Activated T-helper 1 cell treated with anti-CD3 and anti-CD28 coated beads, Interleukin-2, amount 50 U/mL, for 16 hours (primary cell): ENCODE measurements at regions not wholly inside any gene's neighbourhood (a gene's known extent, or its start where the extent isn't known, plus 50 kb on each side); places are given as distances from the start of the nearest gene placed in this dataset.
"Not testable (repeated sequence)": the region's sequence is repeated elsewhere in the genome, so short reads cannot be mapped to it uniquely, and the experiment has no call there.

Source experiments
- DNase-seq, 2 donors: peaks; one replicate each; pipeline ENCODE4 v3.0.0-alpha.2; 2020; ENCODE audit warnings: low read depth in 1 of 2, low spot score in 1 of 2

GRCh38 chr7:101679653-101680173, 50.6 kb upstream of the MYL10 start:
- not testable (repeated sequence) for DNase-seq

GRCh38 chr7:101680406-101681145, 51.5 kb upstream of the MYL10 start:
- no peak for DNase-seq

GRCh38 chr7:101681170-101682007, 52.3 kb upstream of the MYL10 start:
- DNase-seq = no peak

- DNase-seq = no peak
Measured at GRCh38 chr7:101684983-101685330, 55.9 kb upstream of the MYL10 start.

- no peak for DNase-seq
Measured at GRCh38 chr7:101686030-101686429, 56.9 kb upstream of the MYL10 start.

- DNase-seq = no peak
Measured at GRCh38 chr7:101687081-101687480, 58.0 kb upstream of the MYL10 start.

- DNase-seq = no peak
Measured at GRCh38 chr7:101687791-101688182, 58.7 kb upstream of the MYL10 start.

GRCh38 chr7:101688183-101688831, 59.2 kb upstream of the MYL10 start:
- DNase-seq = peak; percentile 63 to 66

- DNase-seq = no peak
Measured at GRCh38 chr7:101688995-101689907, 60.2 kb upstream of the MYL10 start.

- no peak for DNase-seq
Measured at GRCh38 chr7:101690061-101690460, 61.0 kb upstream of the MYL10 start.

- DNase-seq = no peak
Measured at GRCh38 chr7:101691822-101692384, 62.8 kb upstream of the MYL10 start.

GRCh38 chr7:101693498-101694091, 64.5 kb upstream of the MYL10 start:
- no peak for DNase-seq

GRCh38 chr7:101698964-101699363, 69.9 kb upstream of the MYL10 start:
- DNase-seq = no peak

- no peak for DNase-seq
Measured at GRCh38 chr7:101699399-101699798, 70.3 kb upstream of the MYL10 start.

- DNase-seq = no peak
Measured at GRCh38 chr7:101699881-101700823, 71.1 kb upstream of the MYL10 start.

- no peak for DNase-seq
Measured at GRCh38 chr7:101701153-101701794, 72.2 kb upstream of the MYL10 start.

GRCh38 chr7:101702362-101702850, 73.3 kb upstream of the MYL10 start:
- DNase-seq = no peak

- no peak for DNase-seq
Measured at GRCh38 chr7:101705331-101705730, 76.2 kb upstream of the MYL10 start.
